Iris pigment epithelial cell (primary cell): ENCODE measurements at regions not wholly inside any gene's neighbourhood (a gene's known extent, or its start where the extent isn't known, plus 50 kb on each side); places are given as distances from the start of the nearest gene placed in this dataset.

Source experiments
- DNase-seq: peaks from one replicate; pipeline ENCODE4 v3.0.0-alpha.2; 2011; ENCODE audit warnings: low read depth

DNA sequence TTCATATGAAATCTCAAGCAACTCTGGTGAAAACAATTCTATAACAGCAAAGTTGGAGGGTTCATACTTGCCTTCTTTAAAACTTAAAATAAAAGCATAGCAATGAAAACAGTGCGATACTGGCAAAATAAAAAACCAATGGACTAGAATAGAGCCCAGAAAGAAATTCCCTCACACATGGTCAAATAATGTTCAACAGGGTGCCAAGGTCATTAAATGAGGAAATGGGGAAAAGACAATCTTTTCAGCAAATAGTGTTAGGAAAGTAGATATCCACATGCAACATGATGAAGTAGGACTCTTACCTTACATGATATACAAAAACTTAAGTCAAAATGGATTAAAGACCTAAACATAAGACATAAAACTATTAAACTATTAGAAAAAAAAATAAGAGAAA is 970.2 kb upstream of the AGA start:
- DNase-seq, result no peak

- DNase-seq, result no peak
Measured at GRCh38 chr4:178414042-178414441, 971.8 kb upstream of the AGA start.

DNA sequence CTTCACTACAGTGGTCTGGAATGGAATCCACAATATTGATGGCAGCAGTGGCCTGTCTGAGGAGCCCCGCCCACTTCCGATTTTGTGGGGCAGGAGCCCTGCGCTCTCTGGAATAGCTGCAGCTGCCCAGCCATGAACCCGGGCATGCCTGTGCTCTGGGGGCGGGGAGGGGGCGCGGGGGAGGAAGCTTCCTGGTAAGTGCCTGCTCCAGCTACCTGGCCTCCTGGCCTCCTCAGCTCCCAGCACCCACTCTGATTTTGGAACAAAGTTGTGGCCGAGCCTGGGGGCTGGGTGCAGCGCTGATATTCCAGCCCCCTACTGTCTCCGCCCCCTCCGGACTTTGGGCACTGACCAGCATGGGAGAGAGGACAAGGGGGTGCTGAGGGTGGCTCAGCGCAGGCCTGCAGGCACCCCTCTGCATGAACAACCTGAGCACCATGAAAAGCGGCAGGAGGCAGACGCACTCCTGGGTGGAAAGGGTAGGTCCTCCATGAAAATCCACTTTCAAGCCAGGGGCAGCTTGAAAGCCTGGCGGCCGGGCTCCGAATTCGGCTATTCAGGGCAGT is 972.7 kb upstream of the AGA start:
- DNase-seq, result no peak

- DNase-seq, result no peak
Measured at GRCh38 chr4:178415925-178416324, 973.7 kb upstream of the AGA start.

- no peak for DNase-seq
Measured at GRCh38 chr4:178423366-178423765, 981.1 kb upstream of the AGA start.

DNA sequence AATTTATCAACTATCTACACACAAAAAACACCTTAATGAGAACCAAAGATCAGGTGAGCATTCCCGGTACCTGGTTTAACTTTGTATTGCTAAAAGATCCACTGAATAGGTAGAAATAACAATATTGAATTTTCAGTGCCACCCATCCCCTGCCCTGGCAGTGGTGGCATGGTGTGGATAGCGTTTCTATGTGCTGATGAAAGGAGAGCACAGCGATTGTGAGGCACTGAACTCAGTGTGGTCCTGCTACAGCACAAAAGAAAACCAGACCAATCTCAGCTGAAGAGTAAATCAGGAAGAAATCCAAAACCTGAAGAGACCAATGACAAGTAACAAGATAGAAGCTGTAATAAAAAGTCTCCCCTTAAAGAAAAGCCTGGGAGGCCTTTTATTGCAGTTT is 984.6 kb upstream of the AGA start:
- DNase-seq, result no peak

DNA sequence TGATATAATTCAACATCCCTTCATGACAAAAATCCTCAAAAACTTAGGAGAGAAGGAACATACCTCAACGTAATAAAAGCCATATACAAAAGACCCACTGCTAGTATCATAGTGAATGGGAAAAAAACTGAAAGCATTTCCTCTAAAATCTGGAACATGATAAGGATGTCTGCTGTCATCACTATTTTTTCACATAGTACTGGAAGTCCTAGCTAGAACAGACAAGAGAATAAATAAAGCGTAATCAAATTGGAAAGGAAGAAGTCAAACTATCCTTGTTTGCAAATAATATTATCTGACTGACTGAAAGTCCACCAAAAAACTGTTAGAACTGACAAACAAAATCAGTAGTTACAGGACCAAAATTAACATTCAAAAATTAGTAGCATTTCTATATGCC is 985.4 kb upstream of the AGA start:
- no peak for DNase-seq

GRCh38 chr4:178448372-178449035 is 1006.3 kb upstream of the AGA start:
- no peak for DNase-seq

DNA sequence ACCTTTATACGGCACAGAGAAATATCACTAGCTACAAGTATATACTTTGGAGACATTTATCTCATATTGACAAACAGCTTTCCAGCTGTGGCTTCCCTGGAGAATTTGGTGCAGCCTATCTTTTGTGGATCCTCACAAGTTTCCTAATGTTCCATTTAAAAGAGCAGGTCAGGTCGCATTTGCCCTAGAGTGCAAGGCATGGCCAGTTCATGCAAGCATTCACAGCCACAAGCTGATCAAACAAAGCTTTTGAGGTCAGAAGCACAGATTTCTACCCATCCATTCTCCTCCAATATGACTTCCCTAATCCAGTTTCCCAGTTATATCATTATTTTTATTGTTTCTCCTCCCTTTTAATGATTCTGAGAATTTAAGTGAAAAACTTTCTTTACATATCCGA is 1008.4 kb upstream of the AGA start:
- no peak for DNase-seq

GRCh38 chr4:178453057-178453456 is 1010.8 kb upstream of the AGA start:
- no peak for DNase-seq

GRCh38 chr4:178457286-178457685 is 1015.0 kb upstream of the AGA start:
- DNase-seq, result no peak

DNA sequence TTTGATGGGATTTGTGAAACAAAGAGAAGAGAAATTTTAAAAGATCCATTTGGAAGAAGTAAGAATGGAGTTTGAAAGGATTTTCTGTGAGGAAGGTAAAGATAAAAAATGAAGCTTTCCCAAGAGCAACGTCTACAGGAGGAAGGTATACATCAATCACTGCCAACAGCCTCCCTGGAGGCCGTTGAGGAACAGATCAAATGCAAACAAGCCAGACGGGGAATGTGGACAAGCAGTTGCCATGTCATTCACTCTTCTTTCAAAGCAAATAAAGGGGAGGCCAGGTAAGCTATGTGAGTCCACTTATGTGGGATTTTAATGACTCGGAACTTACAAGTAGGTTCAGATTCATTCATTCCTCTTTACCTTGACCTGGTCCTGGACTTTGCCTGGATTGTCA is 1020.5 kb upstream of the AGA start:
- DNase-seq, result no peak

GRCh38 chr4:178463747-178464146 is 1021.5 kb upstream of the AGA start:
- DNase-seq, result no peak

DNA sequence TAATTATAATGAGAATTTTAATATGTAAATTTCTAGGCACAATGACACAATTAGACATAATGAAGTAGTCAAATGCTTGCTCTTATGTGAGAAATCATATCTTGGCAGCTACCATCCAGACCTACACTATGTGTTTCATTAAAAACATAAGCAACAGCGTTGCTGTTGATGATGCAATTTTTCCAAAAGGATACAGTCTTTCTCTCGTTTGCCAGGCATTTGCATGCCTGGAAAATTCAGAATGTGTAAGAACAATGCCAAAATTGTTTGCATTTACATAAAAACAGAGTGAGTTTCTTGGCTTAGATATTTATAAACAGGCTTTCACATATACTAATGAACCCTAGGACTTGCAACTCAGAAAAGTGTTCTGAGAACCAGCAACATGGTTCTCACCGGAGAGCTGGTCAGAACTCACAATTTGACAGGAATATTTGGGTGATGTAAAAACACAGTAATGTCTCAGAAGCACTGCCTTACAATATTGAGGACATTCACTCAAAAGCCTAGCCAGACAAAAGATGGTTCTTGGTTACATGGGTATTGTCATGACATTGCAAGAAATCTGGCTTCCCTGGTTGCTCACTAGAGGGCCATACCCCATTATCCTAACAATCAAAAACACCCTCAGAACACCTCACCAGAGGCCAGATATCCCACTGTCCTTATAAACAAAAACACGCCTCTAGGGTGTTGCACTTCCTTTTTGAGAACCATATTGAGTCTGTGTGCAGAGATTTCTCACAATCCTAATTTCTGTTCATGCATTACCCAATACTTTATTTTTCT is 1029.0 kb upstream of the AGA start:
- DNase-seq, result no peak

- DNase-seq, result no peak
Measured at GRCh38 chr4:178471994-178472393, 1029.8 kb upstream of the AGA start.

GRCh38 chr4:178480105-178480504 is 1037.9 kb upstream of the AGA start:
- no peak for DNase-seq

DNA sequence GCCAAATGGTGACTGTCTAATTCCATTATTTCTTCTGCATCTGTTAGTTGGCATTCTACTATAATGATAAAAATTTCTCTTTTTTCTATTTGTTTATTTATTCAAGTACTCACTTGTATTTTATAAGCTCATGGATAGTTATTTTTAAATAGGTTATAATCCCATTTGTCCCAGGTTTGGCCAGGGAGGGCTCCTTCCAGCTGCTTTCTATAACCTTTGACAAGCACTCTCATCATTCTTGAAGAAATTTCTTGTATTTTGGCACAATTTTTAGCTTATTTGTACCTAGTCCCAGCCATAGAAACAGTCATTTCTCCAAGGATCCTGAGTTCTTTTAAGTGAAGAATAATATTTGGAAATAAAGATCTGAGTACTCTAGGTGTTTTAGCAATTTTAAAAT is 1038.6 kb upstream of the AGA start:
- DNase-seq, result no peak

GRCh38 chr4:178481564-178481963 is 1039.3 kb upstream of the AGA start:
- DNase-seq, result no peak

- no peak for DNase-seq
Measured at GRCh38 chr4:178523038-178523437, 1080.8 kb upstream of the AGA start.

DNA sequence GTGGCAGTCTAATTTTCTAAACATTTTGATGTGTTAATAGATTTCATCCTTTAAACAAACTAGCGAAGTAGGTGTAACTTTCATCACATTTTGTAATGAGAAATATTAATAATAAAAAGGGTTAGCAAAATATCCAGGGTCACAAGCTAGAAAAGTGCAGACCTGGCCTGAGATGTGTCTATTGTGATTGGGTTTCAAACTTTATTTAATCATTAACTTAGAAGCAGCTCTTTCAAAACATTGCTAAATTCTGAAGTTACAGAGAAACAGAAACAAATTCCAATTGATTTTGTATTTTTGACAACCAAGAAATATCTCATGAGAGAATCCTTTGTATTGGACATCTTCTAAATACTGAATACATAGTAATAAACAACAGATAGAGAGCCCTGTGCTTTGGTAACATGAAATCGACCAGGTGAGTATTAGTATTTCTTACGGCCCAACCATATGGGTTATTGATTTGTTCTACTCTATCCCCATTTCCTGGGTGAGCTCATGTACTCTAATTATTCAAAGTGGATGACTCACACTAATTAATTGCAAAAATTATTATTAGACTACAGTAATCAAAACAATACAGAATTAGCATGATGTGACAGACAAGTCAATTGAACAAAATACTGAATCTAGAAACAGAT is 1093.8 kb upstream of the AGA start:
- DNase-seq, result no peak

GRCh38 chr4:178553201-178553600 is 1111.0 kb upstream of the AGA start:
- DNase-seq, result no peak

DNA sequence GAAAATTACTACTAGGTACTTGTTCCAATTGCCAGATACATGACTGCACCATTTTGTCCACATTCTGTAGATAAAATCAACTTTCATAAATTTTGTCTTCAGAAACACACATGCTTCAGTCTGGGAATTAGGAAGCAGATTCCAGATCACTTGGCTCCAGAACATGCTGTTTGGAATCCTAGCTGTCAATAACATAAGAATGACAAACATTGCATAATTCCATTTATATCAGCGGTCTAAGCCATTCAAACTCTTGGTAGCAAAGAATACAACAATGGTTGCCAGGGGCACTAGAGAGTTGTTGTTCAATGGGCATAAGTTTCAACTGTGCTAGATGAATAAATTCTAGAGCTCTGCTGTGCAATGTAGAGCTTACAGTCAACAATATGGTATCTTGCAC is 1112.1 kb upstream of the AGA start:
- DNase-seq, result no peak

- DNase-seq, result no peak
Measured at GRCh38 chr4:178556796-178557195, 1114.6 kb upstream of the AGA start.
